Glutamatergic neuron (in vitro differentiated cells): ENCODE measurements at regions not wholly inside any gene's neighbourhood (a gene's known extent, or its start where the extent isn't known, plus 50 kb on each side); places are given as distances from the start of the nearest gene placed in this dataset.

Experiments
- DNase-seq: peaks from one replicate; pipeline ENCODE4 v3.0.0; 2022
- H3K27ac Mint-ChIP-seq: one replicate; pipeline ENCODE4 v1.8.0; 2020; ENCODE audit warnings: mild to moderate bottlenecking, mixed read lengths, inconsistent platforms; ENCODE audit not compliant: unreplicated experiment
- H3K27me3 Mint-ChIP-seq: one replicate; pipeline ENCODE4 v1.8.0; 2020; ENCODE audit warnings: mild to moderate bottlenecking, moderate library complexity, mixed read lengths, inconsistent platforms; ENCODE audit not compliant: unreplicated experiment
- H3K36me3 Mint-ChIP-seq: one replicate; pipeline ENCODE4 v1.8.0; 2020; ENCODE audit warnings: mild to moderate bottlenecking, mixed read lengths, inconsistent platforms; ENCODE audit not compliant: unreplicated experiment
- H3K4me1 Mint-ChIP-seq: one replicate; pipeline ENCODE4 v1.8.0; 2020; ENCODE audit warnings: mild to moderate bottlenecking, low read depth, mixed read lengths, inconsistent platforms; ENCODE audit not compliant: unreplicated experiment
- H3K4me3 Mint-ChIP-seq: one replicate; pipeline ENCODE4 v1.8.0; 2020; ENCODE audit warnings: mild to moderate bottlenecking, mixed read lengths, inconsistent platforms; ENCODE audit not compliant: unreplicated experiment
- H3K9me3 Mint-ChIP-seq: one replicate; pipeline ENCODE4 v1.8.0; 2020; ENCODE audit warnings: mild to moderate bottlenecking, moderate library complexity, mixed read lengths, inconsistent platforms; ENCODE audit not compliant: unreplicated experiment
- CTCF ChIP-seq: fragments of 200-600 bp; sonication (generic); IDR thresholded peaks from one replicate; pipeline ENCODE4 v1.5.0; 2021; ENCODE audit not compliant: partially characterized antibody, unreplicated experiment

GRCh38 chr2:18961991-18962421 lies 372.6 kb upstream of the NT5C1B start:
- Mint-ChIP-seq H3K4me1 (no peaks in the 10 kb centered on the region), H3K9me3 (no peaks in the 10 kb centered on the region), H3K27me3 (no peaks in the 10 kb centered on the region), H3K27ac (no peak overlapping the region), H3K4me3 (no peak overlapping the region), H3K36me3 (no peaks in the 10 kb centered on the region)
- no peak for DNase-seq
- no peak for TF ChIP-seq CTCF

DNA sequence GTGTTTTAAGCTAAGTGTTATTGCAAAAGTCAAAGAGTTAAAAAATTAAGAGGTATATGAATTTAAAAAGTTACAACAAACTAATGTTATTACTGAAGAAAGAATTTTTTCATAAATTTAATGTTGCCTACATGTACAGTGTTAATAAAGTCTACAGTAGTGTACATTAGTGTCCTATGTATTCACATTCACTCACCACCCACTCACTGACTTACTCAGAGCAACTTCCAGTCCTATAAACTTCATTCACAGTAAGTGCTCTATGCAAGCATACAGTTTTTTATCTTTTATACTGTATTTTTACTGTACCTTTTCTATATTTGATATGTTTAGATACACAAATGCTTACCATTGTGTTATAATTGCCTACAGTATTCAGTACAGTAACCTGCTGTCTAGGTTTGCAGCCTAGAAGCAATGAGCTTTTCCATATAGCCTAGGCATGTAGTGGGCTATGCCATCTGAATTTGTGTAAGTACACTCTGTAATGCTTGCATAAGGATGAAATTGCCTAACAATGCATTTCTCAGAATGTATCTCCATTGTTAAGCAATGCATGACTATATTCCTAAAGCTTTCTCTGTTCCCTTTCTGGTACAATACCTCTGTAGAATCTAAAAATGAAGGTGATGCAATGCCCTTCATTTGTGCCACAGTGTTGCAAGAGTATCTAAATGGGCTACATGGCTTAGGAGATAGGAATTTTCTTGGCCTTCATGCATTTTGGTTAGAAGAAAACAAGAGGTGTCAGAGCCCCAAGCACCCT lies 370.8 kb upstream of the NT5C1B start:
- H3K36me3 Mint-ChIP-seq = no peaks in the 10 kb centered on the region

DNA sequence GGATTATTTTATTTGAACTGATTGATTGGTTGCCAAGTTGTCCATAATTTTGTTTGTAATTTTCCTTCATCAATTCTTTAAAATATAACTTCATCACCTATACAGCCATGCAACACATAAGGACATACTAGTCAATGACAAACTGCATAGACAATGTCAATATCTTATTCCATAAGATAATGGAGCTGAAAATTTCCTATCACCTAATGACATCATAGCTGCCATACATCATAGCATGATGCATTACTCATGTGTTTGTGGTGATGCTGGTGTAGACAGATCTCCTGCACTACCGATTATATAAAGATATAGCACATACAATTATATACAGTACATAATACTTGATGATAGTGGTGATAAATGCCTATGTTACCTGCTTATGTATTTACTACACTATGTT lies 369.8 kb upstream of the NT5C1B start:
- no peak for DNase-seq
- TF ChIP-seq CTCF = no peak
- Mint-ChIP-seq H3K4me1 (no peaks in the 10 kb centered on the region), H3K27ac (no peak overlapping the region), H3K4me3 (no peak overlapping the region), H3K9me3 (no peaks in the 10 kb centered on the region), H3K27me3 (no peaks in the 10 kb centered on the region), H3K36me3 (no peaks in the 10 kb centered on the region)

More for the DNA sequence above, 370.8 kb upstream of the NT5C1B start:
- no peak for TF ChIP-seq CTCF
- no peaks in the 10 kb centered on the region for H3K4me1 Mint-ChIP-seq
- no peak overlapping the region for H3K4me3 Mint-ChIP-seq
- DNase-seq = no peak
- H3K27me3 Mint-ChIP-seq = no peaks in the 10 kb centered on the region
- H3K27ac Mint-ChIP-seq = no peak overlapping the region
- H3K9me3 Mint-ChIP-seq = no peaks in the 10 kb centered on the region

GRCh38 chr2:18957909-18958308 lies 368.5 kb upstream of the NT5C1B start:
- DNase-seq = no peak
- no peaks in the 10 kb centered on the region for H3K36me3 Mint-ChIP-seq
- no peak for TF ChIP-seq CTCF
- no peaks in the 10 kb centered on the region for H3K9me3 Mint-ChIP-seq
- H3K4me1 Mint-ChIP-seq = no peaks in the 10 kb centered on the region
- no peaks in the 10 kb centered on the region for H3K27me3 Mint-ChIP-seq
- H3K4me3 Mint-ChIP-seq = no peak overlapping the region
- H3K27ac Mint-ChIP-seq = no peak overlapping the region

DNA sequence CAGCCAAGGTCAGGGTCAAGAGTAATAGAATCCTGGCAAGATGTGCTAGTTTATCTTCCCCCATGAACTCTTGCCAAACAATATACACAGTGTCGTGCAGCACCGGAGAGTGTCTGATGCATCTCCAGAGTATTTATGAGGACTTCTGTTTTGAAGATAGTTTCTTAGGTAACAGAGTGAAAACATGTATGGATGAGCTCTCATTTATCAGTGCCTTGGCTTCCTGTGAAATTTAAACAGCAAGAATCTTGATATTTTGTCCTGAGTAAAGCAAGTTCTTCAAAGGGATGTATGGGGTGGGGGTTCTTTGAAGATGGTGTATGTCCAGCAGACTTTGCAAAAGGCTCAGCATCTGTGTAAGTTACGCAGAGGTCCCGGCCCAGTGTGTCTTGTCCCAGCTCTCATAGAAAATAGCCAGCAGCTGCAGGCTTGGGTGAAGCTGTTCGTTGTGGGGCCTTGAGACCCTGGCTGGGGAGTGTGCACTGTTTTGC lies 361.0 kb upstream of the NT5C1B start:
- Mint-ChIP-seq H3K36me3 (no peaks in the 10 kb centered on the region), H3K9me3 (no peaks in the 10 kb centered on the region), H3K4me3 (no peak overlapping the region), H3K4me1 (no peaks in the 10 kb centered on the region), H3K27me3 (no peaks in the 10 kb centered on the region), H3K27ac (no peak overlapping the region)
- no peak for DNase-seq
- no peak for TF ChIP-seq CTCF
